GM12878 (cell line): ENCODE measurements at regions not wholly inside any gene's neighbourhood (a gene's known extent, or its start where the extent isn't known, plus 50 kb on each side); places are given as distances from the start of the nearest gene placed in this dataset.

Experiments used
- ATF3 ChIP-seq: IDR thresholded peaks from 2 replicates; pipeline ENCODE4 v1.6.1; 2011; ENCODE audit warnings: low read depth, mild to moderate bottlenecking, low read length, moderate library complexity, borderline replicate concordance; ENCODE audit errors: extremely low read depth
- BRCA1 ChIP-seq: IDR thresholded peaks from 2 replicates; pipeline ENCODE4 v1.6.1; 2011; ENCODE audit warnings: low read depth, low read length, improper control_type of control experiment
- CEBPB ChIP-seq, 2 experiments: fragments of 150-350 bp in 1 of 2; IDR thresholded peaks; 2 replicates each; pipeline ENCODE4 v1.6.1; 2012 to 2014; ENCODE audit warnings: low read depth in 2 of 2, low read length in 2 of 2, borderline replicate concordance in 1 of 2, inconsistent platforms in 1 of 2
- CTCF ChIP-seq, 3 experiments: IDR thresholded peaks in 2 of 3; conservative IDR thresholded peaks in 1 of 3; 2 replicates each; pipeline ENCODE4 v1.5.1; 2011; ENCODE audit warnings: low read depth in 3 of 3, low read length in 3 of 3, mild to moderate bottlenecking in 3 of 3, control low read depth in 2 of 3, moderate library complexity in 2 of 3, inconsistent platforms in 1 of 3, mixed read lengths in 1 of 3; ENCODE audit not compliant: control insufficient read depth in 2 of 3, insufficient read depth in 1 of 3; ENCODE audit errors: extremely low read depth in 1 of 3
- EZH2 ChIP-seq: IDR thresholded peaks from 2 replicates; pipeline ENCODE4 v1.6.1; 2012; ENCODE audit warnings: low read depth, mild to moderate bottlenecking, control low read depth, inconsistent platforms, low read length, borderline replicate concordance; ENCODE audit not compliant: control insufficient read depth
- HDAC2 ChIP-seq: fragments of 200-600 bp; sonication (generic); IDR thresholded peaks from 2 replicates; pipeline ENCODE4 v1.6.1; 2017
- JUND ChIP-seq: IDR thresholded peaks from 2 replicates; pipeline ENCODE4 v1.6.1; 2012; ENCODE audit warnings: low read depth, mild to moderate bottlenecking, low read length, improper control_type of control experiment, moderate library complexity
- NRF1 ChIP-seq: conservative IDR thresholded peaks from 2 replicates; pipeline ENCODE4 v1.6.1; 2011; ENCODE audit warnings: mild to moderate bottlenecking, low read depth, low read length, improper control_type of control experiment
- POLR2A ChIP-seq: IDR thresholded peaks from 2 replicates; pipeline ENCODE4 v1.6.1; 2011; ENCODE audit warnings: low read depth, mild to moderate bottlenecking, low read length
- RFX5 ChIP-seq: IDR thresholded peaks from 2 replicates; pipeline ENCODE4 v1.6.1; 2011; ENCODE audit warnings: low read depth, low read length, improper control_type of control experiment
- RUNX3 ChIP-seq: IDR thresholded peaks from 2 replicates; pipeline ENCODE4 v1.6.1; 2012; ENCODE audit warnings: low read length, inconsistent platforms
- SP1 ChIP-seq: IDR thresholded peaks from one replicate; pipeline ENCODE4 v1.6.1; 2011; ENCODE audit warnings: low read depth, low read length
- ZNF687 ChIP-seq: fragments of 450-650 bp; IDR thresholded peaks from 2 replicates; pipeline ENCODE4 v1.6.1; 2017; ENCODE audit warnings: mild to moderate bottlenecking, moderate library complexity

GRCh38 chr3:176302271-176302670 is 895.0 kb downstream of the TBL1XR1 start:
- TF ChIP-seq CTCF (IDR thresholded peaks at IDR 0.05 in 2 of 3, conservative IDR thresholded peaks at IDR 0.05 in 1 of 3; ENCODE audit: control insufficient read depth in 2 of 3, extremely low read depth in 1 of 3, insufficient read depth in 1 of 3, low read depth in 3 of 3, low read length in 3 of 3) (no peak), EZH2 (no peak), JUND (no peak), RFX5 (no peak), ZNF687 (no peak), NRF1 (no peak), POLR2A (no peak), SP1 (no peak), RUNX3 (no peak), ATF3 (no peak), CEBPB (IDR thresholded peaks at IDR 0.05; ENCODE audit: borderline replicate concordance in 1 of 2, low read depth in 2 of 2, low read length in 2 of 2) (no peak), BRCA1 (no peak), HDAC2 (no peak)
